Karpas-422 (cell line): ENCODE measurements at regions not wholly inside any gene's neighbourhood (a gene's known extent, or its start where the extent isn't known, plus 50 kb on each side); places are given as distances from the start of the nearest gene placed in this dataset.

Source experiments
- DNase-seq: peaks from one replicate; pipeline ENCODE4 v3.0.0-alpha.2; 2015
- H2AFZ ChIP-seq: fragments of 200-600 bp; sonication (generic); 2 replicates; pipeline ENCODE4 v1.6.1; 2014; ENCODE audit warnings: antibody characterized with exemption, low read length, mixed read lengths
- H3K27ac ChIP-seq: fragments of 200-600 bp; sonication (generic); 2 replicates; pipeline ENCODE4 v1.5.1; 2014; ENCODE audit warnings: mild to moderate bottlenecking, low read length, moderate library complexity
- H3K27me3 ChIP-seq: fragments of 200-600 bp; sonication (generic); 2 replicates; pipeline ENCODE4 v1.6.1; 2014; ENCODE audit warnings: low read length, mixed read lengths
- H3K36me3 ChIP-seq: fragments of 200-600 bp; sonication (generic); 2 replicates; pipeline ENCODE4 v1.6.1; 2014; ENCODE audit warnings: low read length, mixed read lengths; ENCODE audit not compliant: insufficient read depth
- H3K4me1 ChIP-seq: fragments of 200-600 bp; sonication (generic); 2 replicates; pipeline ENCODE4 v1.6.1; 2014; ENCODE audit warnings: mild to moderate bottlenecking, low read length, mixed read lengths
- H3K4me2 ChIP-seq: fragments of 200-600 bp; sonication (generic); 2 replicates; pipeline ENCODE4 v1.6.1; 2014; ENCODE audit warnings: low read length, low read depth, mild to moderate bottlenecking; ENCODE audit not compliant: poor library complexity, severe bottlenecking
- H3K4me3 ChIP-seq: fragments of 200-600 bp; sonication (generic); 2 replicates; pipeline ENCODE4 v1.5.1; 2014; ENCODE audit warnings: mild to moderate bottlenecking, antibody characterized with exemption, low read length, mixed read lengths
- H3K79me2 ChIP-seq: fragments of 200-600 bp; sonication (generic); 2 replicates; pipeline ENCODE4 v1.6.1; 2014; ENCODE audit warnings: mild to moderate bottlenecking, low read length, mixed read lengths
- H3K9ac ChIP-seq: fragments of 200-600 bp; sonication (generic); 2 replicates; pipeline ENCODE4 v1.6.0; 2014; ENCODE audit warnings: low read length
- H3K9me2 ChIP-seq: fragments of 200-600 bp; sonication (generic), shearing (Covaris generic); replicated peaks from 2 replicates; pipeline ENCODE4 v1.6.0; 2014; ENCODE audit warnings: mild to moderate bottlenecking, low read length, moderate library complexity; ENCODE audit not compliant: insufficient read depth
- H3K9me3 ChIP-seq: fragments of 300-700, 200-600 bp; sonication (generic); 2 replicates; pipeline ENCODE4 v1.6.1; 2014; ENCODE audit warnings: low read length, mixed read lengths
- H4K20me1 ChIP-seq: fragments of 200-600 bp; sonication (generic); 2 replicates; pipeline ENCODE4 v1.6.1; 2014; ENCODE audit warnings: mild to moderate bottlenecking, antibody characterized with exemption, low read length, low read depth; ENCODE audit not compliant: insufficient read depth

DNA sequence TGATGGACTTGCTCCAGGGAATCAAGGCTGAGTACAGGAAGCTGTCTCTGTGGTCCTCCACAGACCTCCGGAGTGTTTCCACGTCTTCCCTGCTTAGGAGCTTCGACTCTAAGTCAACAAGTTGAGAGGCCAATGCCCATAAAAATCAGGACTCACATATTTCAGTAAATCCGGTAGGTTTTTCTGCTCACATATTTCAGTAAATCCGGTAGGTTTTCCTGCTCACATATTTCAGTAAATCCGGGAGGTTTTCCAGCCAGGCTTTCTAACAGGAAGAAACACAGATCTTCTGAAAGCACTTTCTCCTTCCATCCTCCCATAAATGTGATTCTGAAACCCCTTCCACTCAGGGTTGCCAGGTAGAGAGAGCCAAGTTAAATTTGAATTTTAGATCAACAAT lies 340.1 kb upstream of the SHH start:
- no peaks in the 10 kb centered on the region for H3K36me3 ChIP-seq
- H3K27ac ChIP-seq = no peak overlapping the region
- no peak overlapping the region for H3K4me3 ChIP-seq
- no peaks in the 10 kb centered on the region for H3K4me1 ChIP-seq
- no peaks in the 10 kb centered on the region for H3K27me3 ChIP-seq
- H3K9me2 ChIP-seq = no peaks in the 10 kb centered on the region
- H3K79me2 ChIP-seq = no peaks in the 10 kb centered on the region
- DNase-seq = no peak
- H4K20me1 ChIP-seq = no peaks in the 10 kb centered on the region
- H3K9ac ChIP-seq = no peak overlapping the region
- H3K4me2 ChIP-seq = no peak overlapping the region
- no peaks in the 10 kb centered on the region for H3K9me3 ChIP-seq
- no peak overlapping the region for H2AFZ ChIP-seq

DNA sequence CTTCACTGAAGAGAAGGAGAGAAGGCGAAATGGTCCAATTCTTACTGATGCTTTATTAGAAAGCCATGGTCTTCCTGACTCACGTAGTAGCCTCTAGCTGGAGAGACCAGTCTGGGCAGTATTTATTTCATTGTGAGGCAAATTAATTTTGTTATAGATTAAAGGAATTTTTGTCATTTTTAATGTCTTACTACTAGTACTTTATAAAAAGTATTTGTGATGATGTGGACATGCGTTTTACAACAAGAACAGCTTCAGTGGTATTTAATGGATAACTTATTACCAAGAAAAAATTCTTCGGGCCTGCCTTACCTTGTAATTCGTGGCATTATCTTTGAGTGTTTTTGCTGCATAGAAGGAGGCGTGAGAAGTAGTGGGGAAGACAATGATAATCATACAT lies 339.4 kb upstream of the SHH start:
- Histone ChIP-seq H3K9me2 (no peaks in the 10 kb centered on the region), H3K4me2 (no peak overlapping the region), H3K27me3 (no peaks in the 10 kb centered on the region), H3K4me1 (no peaks in the 10 kb centered on the region), H3K4me3 (no peak overlapping the region), H3K79me2 (no peaks in the 10 kb centered on the region), H3K27ac (no peak overlapping the region), H3K36me3 (no peaks in the 10 kb centered on the region), H4K20me1 (no peaks in the 10 kb centered on the region), H2AFZ (no peak overlapping the region), H3K9ac (no peak overlapping the region), H3K9me3 (no peaks in the 10 kb centered on the region)
- DNase-seq = no peak

- Histone ChIP-seq H3K9me3 (no peaks in the 10 kb centered on the region), H3K4me1 (no peaks in the 10 kb centered on the region), H3K9ac (no peak overlapping the region), H3K27ac (no peak overlapping the region), H3K27me3 (no peaks in the 10 kb centered on the region), H3K36me3 (no peaks in the 10 kb centered on the region), H3K4me3 (no peak overlapping the region), H2AFZ (no peak overlapping the region), H3K9me2 (no peaks in the 10 kb centered on the region), H3K79me2 (no peaks in the 10 kb centered on the region), H3K4me2 (no peak overlapping the region), H4K20me1 (no peaks in the 10 kb centered on the region)
- no peak for DNase-seq
These were observed 338.8 kb upstream of the SHH start for GRCh38 chr7:156151078-156151477.

- Histone ChIP-seq H2AFZ (no peak overlapping the region), H3K27ac (no peak overlapping the region), H3K27me3 (no peaks in the 10 kb centered on the region), H3K9me3 (no peaks in the 10 kb centered on the region), H3K4me3 (no peak overlapping the region), H3K36me3 (no peaks in the 10 kb centered on the region), H3K9ac (no peak overlapping the region), H4K20me1 (no peaks in the 10 kb centered on the region), H3K79me2 (no peaks in the 10 kb centered on the region), H3K4me1 (no peaks in the 10 kb centered on the region), H3K9me2 (no peaks in the 10 kb centered on the region), H3K4me2 (no peak overlapping the region)
- no peak for DNase-seq
These were observed 336.7 kb upstream of the SHH start for GRCh38 chr7:156148995-156149394.

DNA sequence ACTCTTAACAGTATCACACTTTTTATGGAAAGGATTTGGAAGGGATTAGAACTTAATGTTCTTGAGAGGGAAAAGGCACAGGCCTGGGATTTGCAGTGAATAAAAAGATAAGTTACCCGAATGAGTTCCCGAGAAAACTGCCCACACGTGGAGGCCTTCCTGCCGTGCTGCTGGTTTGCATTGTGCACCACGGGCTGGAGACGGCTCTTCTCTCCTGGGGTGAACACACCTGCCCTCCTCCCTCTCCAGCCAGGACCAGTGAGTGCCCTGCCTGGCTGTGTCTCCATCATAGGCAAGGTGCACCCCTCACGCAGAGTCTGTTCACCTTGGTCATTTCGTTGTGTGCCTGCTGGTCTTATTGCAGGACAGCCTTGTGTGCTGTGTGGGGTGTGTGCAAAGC lies 336.3 kb upstream of the SHH start:
- no peak overlapping the region for H3K4me3 ChIP-seq
- no peak overlapping the region for H3K9ac ChIP-seq
- H3K9me3 ChIP-seq = no peaks in the 10 kb centered on the region
- H4K20me1 ChIP-seq = no peaks in the 10 kb centered on the region
- H2AFZ ChIP-seq = no peak overlapping the region
- no peaks in the 10 kb centered on the region for H3K79me2 ChIP-seq
- no peaks in the 10 kb centered on the region for H3K27me3 ChIP-seq
- no peaks in the 10 kb centered on the region for H3K9me2 ChIP-seq
- H3K4me1 ChIP-seq = no peaks in the 10 kb centered on the region
- no peak for DNase-seq
- H3K4me2 ChIP-seq = no peak overlapping the region
- H3K36me3 ChIP-seq = no peaks in the 10 kb centered on the region
- H3K27ac ChIP-seq = no peak overlapping the region

GRCh38 chr7:156147756-156148504 lies 335.7 kb upstream of the SHH start:
- Histone ChIP-seq H3K9me3 (no peaks in the 10 kb centered on the region), H3K4me3 (no peak overlapping the region), H3K9ac (no peak overlapping the region), H3K4me1 (no peaks in the 10 kb centered on the region), H3K79me2 (no peaks in the 10 kb centered on the region), H3K36me3 (no peaks in the 10 kb centered on the region), H4K20me1 (no peaks in the 10 kb centered on the region), H3K4me2 (no peak overlapping the region), H3K9me2 (no peaks in the 10 kb centered on the region), H2AFZ (no peak overlapping the region), H3K27ac (no peak overlapping the region), H3K27me3 (no peaks in the 10 kb centered on the region)
- DNase-seq = no peak

- H2AFZ ChIP-seq = no peak overlapping the region
- H3K27ac ChIP-seq = no peak overlapping the region
- H3K36me3 ChIP-seq = no peaks in the 10 kb centered on the region
- no peaks in the 10 kb centered on the region for H4K20me1 ChIP-seq
- no peak for DNase-seq
- no peaks in the 10 kb centered on the region for H3K79me2 ChIP-seq
- no peaks in the 10 kb centered on the region for H3K4me1 ChIP-seq
- H3K9me2 ChIP-seq = no peaks in the 10 kb centered on the region
- no peaks in the 10 kb centered on the region for H3K9me3 ChIP-seq
- no peak overlapping the region for H3K4me2 ChIP-seq
- H3K9ac ChIP-seq = no peak overlapping the region
- H3K4me3 ChIP-seq = no peak overlapping the region
- H3K27me3 ChIP-seq = no peaks in the 10 kb centered on the region
These were observed 334.8 kb upstream of the SHH start for GRCh38 chr7:156147104-156147503.

DNA sequence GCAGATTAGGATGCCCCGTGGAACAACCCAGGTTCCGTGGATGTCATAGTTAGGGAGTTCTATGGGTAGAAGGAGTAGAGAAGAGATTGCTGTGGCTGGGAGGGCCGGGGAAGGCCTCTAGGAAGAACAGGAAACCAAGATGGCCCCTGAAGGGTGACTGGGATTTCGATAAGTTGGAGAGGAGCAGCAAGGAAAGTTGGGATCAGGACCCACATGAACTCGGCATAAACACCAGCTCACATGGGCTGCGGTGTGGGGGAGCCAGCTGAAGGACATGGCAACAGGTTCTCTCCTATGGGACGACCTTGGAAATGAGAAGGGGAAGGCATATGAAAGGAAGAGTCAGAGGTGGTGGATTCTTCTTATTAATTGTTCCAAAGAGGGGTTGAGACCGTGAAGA lies 333.7 kb upstream of the SHH start:
- H3K4me2 ChIP-seq = no peak overlapping the region

More for the DNA sequence above, 333.7 kb upstream of the SHH start:
- DNase-seq = no peak
- Histone ChIP-seq H3K36me3 (no peaks in the 10 kb centered on the region), H3K27me3 (no peaks in the 10 kb centered on the region), H3K4me3 (no peak overlapping the region), H3K9me2 (no peaks in the 10 kb centered on the region), H3K79me2 (no peaks in the 10 kb centered on the region), H3K9ac (no peak overlapping the region), H3K9me3 (no peaks in the 10 kb centered on the region), H3K27ac (no peak overlapping the region), H4K20me1 (no peaks in the 10 kb centered on the region), H2AFZ (no peak overlapping the region), H3K4me1 (no peaks in the 10 kb centered on the region)
